ENCODE measurements at regions not wholly inside any gene's neighbourhood (a gene's known extent, or its start where the extent isn't known, plus 50 kb on each side); places are given as distances from the start of the nearest gene placed in this dataset.

GRCh38 chr14:34259996-34260395 lies 202.0 kb downstream of the SPTSSA start (continued):
- TF ChIP-seq, protein P1, sequence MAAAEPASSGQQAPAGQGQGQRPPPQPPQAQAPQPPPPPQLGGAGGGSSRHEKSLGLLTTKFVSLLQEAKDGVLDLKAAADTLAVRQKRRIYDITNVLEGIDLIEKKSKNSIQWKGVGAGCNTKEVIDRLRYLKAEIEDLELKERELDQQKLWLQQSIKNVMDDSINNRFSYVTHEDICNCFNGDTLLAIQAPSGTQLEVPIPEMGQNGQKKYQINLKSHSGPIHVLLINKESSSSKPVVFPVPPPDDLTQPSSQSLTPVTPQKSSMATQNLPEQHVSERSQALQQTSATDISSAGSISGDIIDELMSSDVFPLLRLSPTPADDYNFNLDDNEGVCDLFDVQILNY (CRISPR knock-in tag; IDR thresholded peaks at IDR 0.05): no peak
- TF ChIP-seq, protein P2, sequence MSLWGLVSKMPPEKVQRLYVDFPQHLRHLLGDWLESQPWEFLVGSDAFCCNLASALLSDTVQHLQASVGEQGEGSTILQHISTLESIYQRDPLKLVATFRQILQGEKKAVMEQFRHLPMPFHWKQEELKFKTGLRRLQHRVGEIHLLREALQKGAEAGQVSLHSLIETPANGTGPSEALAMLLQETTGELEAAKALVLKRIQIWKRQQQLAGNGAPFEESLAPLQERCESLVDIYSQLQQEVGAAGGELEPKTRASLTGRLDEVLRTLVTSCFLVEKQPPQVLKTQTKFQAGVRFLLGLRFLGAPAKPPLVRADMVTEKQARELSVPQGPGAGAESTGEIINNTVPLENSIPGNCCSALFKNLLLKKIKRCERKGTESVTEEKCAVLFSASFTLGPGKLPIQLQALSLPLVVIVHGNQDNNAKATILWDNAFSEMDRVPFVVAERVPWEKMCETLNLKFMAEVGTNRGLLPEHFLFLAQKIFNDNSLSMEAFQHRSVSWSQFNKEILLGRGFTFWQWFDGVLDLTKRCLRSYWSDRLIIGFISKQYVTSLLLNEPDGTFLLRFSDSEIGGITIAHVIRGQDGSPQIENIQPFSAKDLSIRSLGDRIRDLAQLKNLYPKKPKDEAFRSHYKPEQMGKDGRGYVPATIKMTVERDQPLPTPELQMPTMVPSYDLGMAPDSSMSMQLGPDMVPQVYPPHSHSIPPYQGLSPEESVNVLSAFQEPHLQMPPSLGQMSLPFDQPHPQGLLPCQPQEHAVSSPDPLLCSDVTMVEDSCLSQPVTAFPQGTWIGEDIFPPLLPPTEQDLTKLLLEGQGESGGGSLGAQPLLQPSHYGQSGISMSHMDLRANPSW (CRISPR knock-in tag; conservative IDR thresholded peaks at IDR 0.05; ENCODE audit: low read depth): no peak
- TF ChIP-seq ZNF423 (CRISPR knock-in tag; IDR thresholded peaks at IDR 0.05): no peak
- TF ChIP-seq KAT7 (CRISPR knock-in tag; IDR thresholded peaks at IDR 0.05; ENCODE audit: borderline replicate concordance): no peak
- TF ChIP-seq USF1 (CRISPR knock-in tag; IDR thresholded peaks at IDR 0.05): no peak
- no peak for TF ChIP-seq ESRRA (CRISPR knock-in tag; IDR thresholded peaks at IDR 0.05; ENCODE audit: borderline replicate concordance)
- no peak for TF ChIP-seq SMAD3 (CRISPR knock-in tag; IDR thresholded peaks at IDR 0.05; ENCODE audit: borderline replicate concordance)

GRCh38 chr14:34258318-34258717 lies 203.7 kb downstream of the SPTSSA start:
- ATAC-seq: no peak
- DNase-seq (ENCODE audit: low spot score): no peak
- POLR2A ChIA-PET: no interaction called here
- Mint-ChIP-seq H3K4me1 (peaks cover 8% of the 10 kb centered on the region), H3K4me3 (no peak overlapping the region), H3K36me3 (no peaks in the 10 kb centered on the region), H3K9me3 (peaks cover 5% of the 10 kb centered on the region), H3K27ac (no peak overlapping the region), H3K27me3 (ENCODE audit: low read depth) (no peaks in the 10 kb centered on the region; the same call in none of the 2 replicates)
- TF ChIP-seq PRDM15 (CRISPR knock-in tag; IDR thresholded peaks at IDR 0.05) (no peak), E2F1 (CRISPR knock-in tag; IDR thresholded peaks at IDR 0.05) (no peak), FOXK1 (CRISPR knock-in tag; IDR thresholded peaks at IDR 0.05) (no peak), ZNF423 (CRISPR knock-in tag; IDR thresholded peaks at IDR 0.05) (no peak), NR2C2 (CRISPR knock-in tag; IDR thresholded peaks at IDR 0.05) (no peak), GABPB1 (CRISPR knock-in tag; IDR thresholded peaks at IDR 0.05) (no peak), OVOL2 (CRISPR knock-in tag; IDR thresholded peaks at IDR 0.05; ENCODE audit: borderline replicate concordance) (no peak), MYBL2 (CRISPR knock-in tag; IDR thresholded peaks at IDR 0.05) (no peak), GTF2I (CRISPR knock-in tag; conservative IDR thresholded peaks at IDR 0.05) (no peak)
- TF ChIP-seq, protein P3, sequence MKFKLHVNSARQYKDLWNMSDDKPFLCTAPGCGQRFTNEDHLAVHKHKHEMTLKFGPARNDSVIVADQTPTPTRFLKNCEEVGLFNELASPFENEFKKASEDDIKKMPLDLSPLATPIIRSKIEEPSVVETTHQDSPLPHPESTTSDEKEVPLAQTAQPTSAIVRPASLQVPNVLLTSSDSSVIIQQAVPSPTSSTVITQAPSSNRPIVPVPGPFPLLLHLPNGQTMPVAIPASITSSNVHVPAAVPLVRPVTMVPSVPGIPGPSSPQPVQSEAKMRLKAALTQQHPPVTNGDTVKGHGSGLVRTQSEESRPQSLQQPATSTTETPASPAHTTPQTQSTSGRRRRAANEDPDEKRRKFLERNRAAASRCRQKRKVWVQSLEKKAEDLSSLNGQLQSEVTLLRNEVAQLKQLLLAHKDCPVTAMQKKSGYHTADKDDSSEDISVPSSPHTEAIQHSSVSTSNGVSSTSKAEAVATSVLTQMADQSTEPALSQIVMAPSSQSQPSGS (CRISPR knock-in tag; IDR thresholded peaks at IDR 0.05; ENCODE audit: borderline replicate concordance, low read depth): no peak
- CTCF ChIA-PET: no interaction called here
